HEK293 (cell line): ENCODE measurements at regions not wholly inside any gene's neighbourhood (a gene's known extent, or its start where the extent isn't known, plus 50 kb on each side); places are given as distances from the start of the nearest gene placed in this dataset.

Source experiments
- CTCF ChIA-PET: fragments of 350-600 bp; formaldehyde crosslinking; extraction: SDS; loops from one replicate; lab custom pipeline; 2021; ENCODE audit warnings: antibody characterized with exemption; lab: Yijun Ruan, JAX
- POLR2A ChIA-PET: fragments of 300-600 bp; formaldehyde crosslinking; extraction: SDS; loops from one replicate; lab custom pipeline; 2020; ENCODE audit warnings: antibody characterized with exemption, inconsistent platforms; lab: Yijun Ruan, JAX
- H3K27ac ChIP-seq: fragments of 200-500 bp; sonication (Bioruptor generic); 2 replicates; pipeline ENCODE4 v1.5.1; 2014; ENCODE audit warnings: low read depth, low read length, control low read depth, inconsistent platforms; ENCODE audit errors: extremely low read depth
- H3K36me3 ChIP-seq, 2 experiments: fragments of 200-500 bp in 1 of 2; sonication (Bioruptor generic) in 1 of 2; 1 replicate in 1 of 2; 2 replicates in 1 of 2; pipeline ENCODE4 v1.5.1; 2014 to 2017; ENCODE audit warnings: inconsistent platforms in 2 of 2, low read length in 2 of 2; ENCODE audit not compliant: control insufficient read depth in 2 of 2, insufficient read depth in 1 of 2
- H3K4me1 ChIP-seq: fragments of 200-500 bp; sonication (Bioruptor generic); 2 replicates; pipeline ENCODE4 v1.5.1; 2014; ENCODE audit warnings: mild to moderate bottlenecking, low read length, inconsistent platforms; ENCODE audit not compliant: control insufficient read depth, insufficient read depth
- H3K4me3 ChIP-seq: 2 replicates; pipeline ENCODE4 v1.5.1; 2011; ENCODE audit warnings: low read depth, mild to moderate bottlenecking, control low read depth, low read length, moderate library complexity
- H3K9me3 ChIP-seq: fragments of 200-500 bp; sonication (Bioruptor generic); 2 replicates; pipeline ENCODE4 v1.5.1; 2014; ENCODE audit warnings: low read depth, low read length, inconsistent platforms; ENCODE audit not compliant: control insufficient read depth, insufficient read depth
- EGR2 ChIP-seq: fragments of 450-650 bp; formaldehyde crosslinking; IDR thresholded peaks from 2 replicates; pipeline ENCODE4 v1.5.1; 2016; ENCODE audit warnings: low read depth, missing biosample characterization, missing genetic modification characterization
- GLIS1 ChIP-seq: fragments of 450-650 bp; formaldehyde crosslinking; IDR thresholded peaks from 2 replicates; pipeline ENCODE4 v1.5.1; 2016; ENCODE audit warnings: missing biosample characterization, missing genetic modification characterization
- KLF1 ChIP-seq: fragments of 450-650 bp; formaldehyde crosslinking; IDR thresholded peaks from 2 replicates; pipeline ENCODE4 v1.5.1; 2016; ENCODE audit warnings: missing biosample characterization, missing genetic modification characterization
- KLF16 ChIP-seq: fragments of 450-650 bp; formaldehyde crosslinking; IDR thresholded peaks from 2 replicates; pipeline ENCODE4 v1.5.1; 2017; ENCODE audit warnings: missing biosample characterization, missing genetic modification characterization
- KLF9 ChIP-seq: fragments of 450-650 bp; formaldehyde crosslinking; IDR thresholded peaks from 2 replicates; pipeline ENCODE4 v1.5.1; 2016; ENCODE audit warnings: missing biosample characterization, missing genetic modification characterization, low read depth
- ZNF146 ChIP-seq: fragments of 450-650 bp; formaldehyde crosslinking; IDR thresholded peaks from 2 replicates; pipeline ENCODE4 v1.5.1; 2016; ENCODE audit warnings: missing biosample characterization, missing genetic modification characterization
- ZNF202 ChIP-seq: fragments of 450-650 bp; formaldehyde crosslinking; IDR thresholded peaks from 2 replicates; pipeline ENCODE4 v1.5.1; 2016; ENCODE audit warnings: missing biosample characterization, missing genetic modification characterization, borderline replicate concordance
- ZNF266 ChIP-seq: fragments of 450-650 bp; formaldehyde crosslinking; IDR thresholded peaks from 2 replicates; pipeline ENCODE4 v1.5.1; 2016; ENCODE audit warnings: missing biosample characterization, missing genetic modification characterization, low read depth
- ZNF341 ChIP-seq: fragments of 450-650 bp; formaldehyde crosslinking; IDR thresholded peaks from 2 replicates; pipeline ENCODE4; 2016; ENCODE audit warnings: low read depth, missing biosample characterization, missing genetic modification characterization
- ZNF394 ChIP-seq: fragments of 450-650 bp; formaldehyde crosslinking; IDR thresholded peaks from 2 replicates; pipeline ENCODE4 v1.5.1; 2016; ENCODE audit warnings: missing biosample characterization, missing genetic modification characterization, mild to moderate bottlenecking, moderate library complexity, borderline replicate concordance
- ZNF629 ChIP-seq: fragments of 450-650 bp; formaldehyde crosslinking; IDR thresholded peaks from 2 replicates; pipeline ENCODE4 v1.5.1; 2017; ENCODE audit warnings: missing biosample characterization, missing genetic modification characterization
- ZNF776 ChIP-seq: fragments of 450-650 bp; formaldehyde crosslinking; IDR thresholded peaks from 2 replicates; pipeline ENCODE4 v1.5.0; 2017; ENCODE audit warnings: missing biosample characterization, missing genetic modification characterization, borderline replicate concordance
- ZNF792 ChIP-seq: fragments of 450-650 bp; formaldehyde crosslinking; IDR thresholded peaks from 2 replicates; pipeline ENCODE4 v1.5.1; 2016; ENCODE audit warnings: missing biosample characterization, missing genetic modification characterization
- ZSCAN16 ChIP-seq: fragments of 450-650 bp; formaldehyde crosslinking; IDR thresholded peaks from 2 replicates; pipeline ENCODE4 v1.5.1; 2016; ENCODE audit warnings: missing biosample characterization, missing genetic modification characterization
- ZSCAN30 ChIP-seq: fragments of 450-650 bp; IDR thresholded peaks from 2 replicates; pipeline ENCODE4 v1.5.1; 2018; ENCODE audit warnings: missing biosample characterization, mild to moderate bottlenecking, missing genetic modification characterization, moderate library complexity
- TF ChIP-seq, protein P1 (sequence below): IDR thresholded peaks from 2 replicates; pipeline ENCODE4 v1.6.1; 2011; ENCODE audit warnings: mild to moderate bottlenecking, low read depth, low read length, borderline replicate concordance
- TF ChIP-seq, protein P2 (sequence below): fragments of 450-650 bp; formaldehyde crosslinking; IDR thresholded peaks from 2 replicates; pipeline ENCODE4 v1.5.1; 2016; ENCODE audit warnings: missing biosample characterization, missing genetic modification characterization
- TF ChIP-seq, protein P3 (sequence below): fragments of 450-650 bp; IDR thresholded peaks from 2 replicates; pipeline ENCODE4 v1.5.1; 2018; ENCODE audit warnings: missing biosample characterization, mild to moderate bottlenecking, missing genetic modification characterization
- TF ChIP-seq, protein P4 (sequence below): fragments of 450-650 bp; formaldehyde crosslinking; IDR thresholded peaks from 2 replicates; pipeline ENCODE4 v1.5.1; 2016; ENCODE audit warnings: missing biosample characterization, missing genetic modification characterization
- TF ChIP-seq, protein P5 (sequence below): fragments of 450-650 bp; formaldehyde crosslinking; IDR thresholded peaks from 2 replicates; pipeline ENCODE4 v1.5.1; 2017; ENCODE audit warnings: missing biosample characterization, missing genetic modification characterization

DNA sequence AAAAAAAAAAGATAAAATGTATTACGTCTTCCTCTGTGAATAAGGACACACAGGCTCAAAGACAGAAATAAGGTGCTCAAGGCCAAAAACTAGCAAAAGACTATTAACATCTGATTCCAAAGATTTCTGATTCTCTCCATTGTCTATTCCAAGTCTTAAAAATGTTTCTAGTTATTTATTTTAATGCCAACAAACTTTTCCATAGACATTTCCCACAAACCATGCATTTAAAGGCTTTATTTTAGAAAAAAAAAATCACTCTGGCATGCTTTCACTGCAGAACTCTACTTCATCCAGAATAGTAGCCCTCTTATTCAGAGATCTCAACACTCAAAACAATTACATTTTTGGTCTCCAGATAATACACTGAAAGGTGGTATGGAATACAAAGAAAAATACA is 545.0 kb upstream of the TENM3 start:
- no peaks in the 10 kb centered on the region for H3K36me3 ChIP-seq
- H3K4me1 ChIP-seq = no peaks in the 10 kb centered on the region
- CTCF ChIA-PET = no interaction called here
- TF ChIP-seq ZNF146 (tag by site-specific recombination) = no peak
- TF ChIP-seq, protein P1, sequence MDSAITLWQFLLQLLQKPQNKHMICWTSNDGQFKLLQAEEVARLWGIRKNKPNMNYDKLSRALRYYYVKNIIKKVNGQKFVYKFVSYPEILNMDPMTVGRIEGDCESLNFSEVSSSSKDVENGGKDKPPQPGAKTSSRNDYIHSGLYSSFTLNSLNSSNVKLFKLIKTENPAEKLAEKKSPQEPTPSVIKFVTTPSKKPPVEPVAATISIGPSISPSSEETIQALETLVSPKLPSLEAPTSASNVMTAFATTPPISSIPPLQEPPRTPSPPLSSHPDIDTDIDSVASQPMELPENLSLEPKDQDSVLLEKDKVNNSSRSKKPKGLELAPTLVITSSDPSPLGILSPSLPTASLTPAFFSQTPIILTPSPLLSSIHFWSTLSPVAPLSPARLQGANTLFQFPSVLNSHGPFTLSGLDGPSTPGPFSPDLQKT = no peak
- TF ChIP-seq ZSCAN16 = no peak
- no peak for TF ChIP-seq GLIS1 (tag by site-specific recombination)
- TF ChIP-seq KLF9 (tag by site-specific recombination) = no peak
- TF ChIP-seq, protein P2, sequence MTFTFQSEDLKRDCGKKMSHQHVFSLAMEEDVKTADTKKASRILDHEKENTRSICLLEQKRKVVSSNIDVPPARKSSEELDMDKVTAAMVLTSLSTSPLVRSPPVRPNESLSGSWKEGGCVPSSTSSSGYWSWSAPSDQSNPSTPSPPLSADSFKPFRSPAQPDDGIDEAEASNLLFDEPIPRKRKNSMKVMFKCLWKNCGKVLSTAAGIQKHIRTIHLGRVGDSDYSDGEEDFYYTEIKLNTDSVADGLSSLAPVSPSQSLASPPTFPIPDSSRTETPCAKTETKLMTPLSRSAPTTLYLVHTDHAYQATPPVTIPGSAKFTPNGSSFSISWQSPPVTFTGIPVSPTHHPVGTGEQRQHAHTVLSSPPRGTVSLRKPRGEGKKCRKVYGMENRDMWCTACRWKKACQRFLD (tag by site-specific recombination) = no peak
- TF ChIP-seq ZNF629 (tag by site-specific recombination) = no peak
- TF ChIP-seq ZNF394 (tag by site-specific recombination) = no peak
- no peak overlapping the region for H3K4me3 ChIP-seq
- no peaks in the 10 kb centered on the region for H3K9me3 ChIP-seq
- POLR2A ChIA-PET = no interaction called here
- H3K27ac ChIP-seq = no peak overlapping the region

DNA sequence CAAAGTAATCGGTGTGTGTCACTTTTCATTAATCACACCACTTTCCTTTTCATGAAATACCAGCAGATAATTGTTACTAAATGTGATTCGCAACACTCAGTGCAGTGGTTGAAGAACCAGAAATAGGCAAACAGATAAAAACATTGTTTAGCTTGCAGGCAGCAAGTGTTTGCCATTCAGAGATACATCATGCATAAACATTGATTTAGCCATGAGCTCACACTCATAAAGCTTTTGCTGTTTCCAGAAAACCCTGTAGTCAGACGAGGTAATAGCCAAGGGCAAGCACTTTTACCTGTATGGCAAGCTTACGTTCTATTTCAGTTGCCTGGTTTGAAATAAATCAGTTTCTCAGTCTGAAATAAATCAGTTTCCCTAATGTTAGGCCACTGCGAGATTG is 542.0 kb upstream of the TENM3 start:
- Histone ChIP-seq H3K36me3 (no peaks in the 10 kb centered on the region), H3K4me1 (no peaks in the 10 kb centered on the region), H3K4me3 (no peak overlapping the region)
- TF ChIP-seq, protein P3, sequence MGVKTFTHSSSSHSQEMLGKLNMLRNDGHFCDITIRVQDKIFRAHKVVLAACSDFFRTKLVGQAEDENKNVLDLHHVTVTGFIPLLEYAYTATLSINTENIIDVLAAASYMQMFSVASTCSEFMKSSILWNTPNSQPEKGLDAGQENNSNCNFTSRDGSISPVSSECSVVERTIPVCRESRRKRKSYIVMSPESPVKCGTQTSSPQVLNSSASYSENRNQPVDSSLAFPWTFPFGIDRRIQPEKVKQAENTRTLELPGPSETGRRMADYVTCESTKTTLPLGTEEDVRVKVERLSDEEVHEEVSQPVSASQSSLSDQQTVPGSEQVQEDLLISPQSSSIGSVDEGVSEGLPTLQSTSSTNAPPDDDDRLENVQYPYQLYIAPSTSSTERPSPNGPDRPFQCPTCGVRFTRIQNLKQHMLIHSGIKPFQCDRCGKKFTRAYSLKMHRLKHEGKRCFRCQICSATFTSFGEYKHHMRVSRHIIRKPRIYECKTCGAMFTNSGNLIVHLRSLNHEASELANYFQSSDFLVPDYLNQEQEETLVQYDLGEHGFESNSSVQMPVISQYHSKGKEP (tag by site-specific recombination) = no peak
- TF ChIP-seq ZSCAN30 (tag by site-specific recombination) = no peak
- TF ChIP-seq KLF1 (tag by site-specific recombination) = no peak
- TF ChIP-seq, protein P4, sequence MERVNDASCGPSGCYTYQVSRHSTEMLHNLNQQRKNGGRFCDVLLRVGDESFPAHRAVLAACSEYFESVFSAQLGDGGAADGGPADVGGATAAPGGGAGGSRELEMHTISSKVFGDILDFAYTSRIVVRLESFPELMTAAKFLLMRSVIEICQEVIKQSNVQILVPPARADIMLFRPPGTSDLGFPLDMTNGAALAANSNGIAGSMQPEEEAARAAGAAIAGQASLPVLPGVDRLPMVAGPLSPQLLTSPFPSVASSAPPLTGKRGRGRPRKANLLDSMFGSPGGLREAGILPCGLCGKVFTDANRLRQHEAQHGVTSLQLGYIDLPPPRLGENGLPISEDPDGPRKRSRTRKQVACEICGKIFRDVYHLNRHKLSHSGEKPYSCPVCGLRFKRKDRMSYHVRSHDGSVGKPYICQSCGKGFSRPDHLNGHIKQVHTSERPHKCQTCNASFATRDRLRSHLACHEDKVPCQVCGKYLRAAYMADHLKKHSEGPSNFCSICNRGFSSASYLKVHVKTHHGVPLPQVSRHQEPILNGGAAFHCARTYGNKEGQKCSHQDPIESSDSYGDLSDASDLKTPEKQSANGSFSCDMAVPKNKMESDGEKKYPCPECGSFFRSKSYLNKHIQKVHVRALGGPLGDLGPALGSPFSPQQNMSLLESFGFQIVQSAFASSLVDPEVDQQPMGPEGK = no peak
- no peak for TF ChIP-seq ZNF202 (tag by site-specific recombination)
- no peak for TF ChIP-seq ZNF341 (tag by site-specific recombination)
- no peak for TF ChIP-seq EGR2
- no peak for TF ChIP-seq KLF16
- TF ChIP-seq ZNF776 (tag by site-specific recombination) = no peak
- TF ChIP-seq ZNF792 = no peak
- TF ChIP-seq ZNF266 = no peak
- TF ChIP-seq, protein P5, sequence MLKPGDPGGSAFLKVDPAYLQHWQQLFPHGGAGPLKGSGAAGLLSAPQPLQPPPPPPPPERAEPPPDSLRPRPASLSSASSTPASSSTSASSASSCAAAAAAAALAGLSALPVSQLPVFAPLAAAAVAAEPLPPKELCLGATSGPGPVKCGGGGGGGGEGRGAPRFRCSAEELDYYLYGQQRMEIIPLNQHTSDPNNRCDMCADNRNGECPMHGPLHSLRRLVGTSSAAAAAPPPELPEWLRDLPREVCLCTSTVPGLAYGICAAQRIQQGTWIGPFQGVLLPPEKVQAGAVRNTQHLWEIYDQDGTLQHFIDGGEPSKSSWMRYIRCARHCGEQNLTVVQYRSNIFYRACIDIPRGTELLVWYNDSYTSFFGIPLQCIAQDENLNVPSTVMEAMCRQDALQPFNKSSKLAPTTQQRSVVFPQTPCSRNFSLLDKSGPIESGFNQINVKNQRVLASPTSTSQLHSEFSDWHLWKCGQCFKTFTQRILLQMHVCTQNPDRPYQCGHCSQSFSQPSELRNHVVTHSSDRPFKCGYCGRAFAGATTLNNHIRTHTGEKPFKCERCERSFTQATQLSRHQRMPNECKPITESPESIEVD (tag by site-specific recombination) = no peak
- TF ChIP-seq, all 188 proteins: peak for 0
- CTCF ChIA-PET = interaction anchor here (0.6 kb wide), 1 partner anchor 43 kb away, joined by 4 read pairs; no protein-coding TSS in a partner anchor
- Histone ChIP-seq H3K27ac (no peak overlapping the region), H3K9me3 (no peaks in the 10 kb centered on the region)
- POLR2A ChIA-PET = no interaction called here
